B cell (primary cell): ENCODE measurements at regions not wholly inside any gene's neighbourhood (a gene's known extent, or its start where the extent isn't known, plus 50 kb on each side); places are given as distances from the start of the nearest gene placed in this dataset.

Experiments
- ATAC-seq: fragments of 200-7000 bp; cut with Tn5 transposase; one replicate; pipeline ENCODE4 v1.10.0; 2021; ENCODE audit warnings: low read depth, mild to moderate bottlenecking, moderate number of reproducible peaks, moderate library complexity
- CTCF ChIA-PET: fragments of 350-600 bp; sonication (Branson Sonifier 250); formaldehyde crosslinking; loops from one replicate; lab custom pipeline; 2021; ENCODE audit warnings: antibody characterized with exemption, inconsistent platforms; lab: Charles Lee
- POLR2A ChIA-PET: fragments of 350-600 bp; sonication (Branson Sonifier 250); formaldehyde crosslinking; loops from one replicate; lab custom pipeline; 2021; ENCODE audit warnings: antibody characterized with exemption; lab: Charles Lee
- DNase-seq: peaks from one replicate; pipeline ENCODE4 v3.0.0; 2013
- H2AFZ ChIP-seq: 2 replicates; pipeline ENCODE4 v1.6.1; 2012; ENCODE audit warnings: mild to moderate bottlenecking, low read depth, low read length; ENCODE audit not compliant: insufficient read depth, poor library complexity, severe bottlenecking
- H3K27ac ChIP-seq, 2 donors: 1 replicate in 1 of 2; 2 replicates in 1 of 2; pipeline ENCODE4 v1.5.1; 2012 to 2013; ENCODE audit warnings: low read length in 2 of 2, mild to moderate bottlenecking in 2 of 2, moderate library complexity in 1 of 2
- H3K27me3 ChIP-seq, 4 experiments: fragments of 200-600 bp in 1 of 4; sonication (generic) in 1 of 4; replicated peaks in 1 of 4; 1 replicate in 2 of 4; 2 replicates in 2 of 4; pipeline versions ENCODE4 v1.6.1 to v1.7.0; 2013 to 2016; ENCODE audit warnings: low read length in 3 of 4, mild to moderate bottlenecking in 2 of 4, mixed read lengths in 1 of 4, moderate library complexity in 1 of 4; ENCODE audit not compliant: insufficient read depth in 4 of 4, control insufficient read depth in 3 of 4; ENCODE audit errors: control extremely low read depth in 1 of 4
- H3K36me3 ChIP-seq, 2 experiments: replicated peaks in 1 of 2; 1 replicate in 1 of 2; 2 replicates in 1 of 2; pipeline versions ENCODE4 v1.6.1 to v1.7.1; 2013; ENCODE audit warnings: low read length in 1 of 2; ENCODE audit not compliant: insufficient read depth in 2 of 2, control insufficient read depth in 1 of 2; ENCODE audit errors: control extremely low read depth in 1 of 2, extremely low read depth in 1 of 2
- H3K4me1 ChIP-seq, 2 donors: fragments of 200-600 bp in 1 of 2; sonication (generic) in 1 of 2; 1 replicate in 1 of 2; 2 replicates in 1 of 2; pipeline versions ENCODE4 v1.5.1 to v1.6.1; 2013 to 2017; ENCODE audit warnings: low read length in 2 of 2; ENCODE audit not compliant: control insufficient read depth in 2 of 2, insufficient read depth in 2 of 2
- H3K4me2 ChIP-seq: replicated peaks from 2 replicates; pipeline ENCODE3; 2012; ENCODE audit warnings: mild to moderate bottlenecking, low read depth, low read length; ENCODE audit not compliant: poor library complexity, severe bottlenecking
- H3K4me3 ChIP-seq, 5 experiments: fragments of 200-600 bp in 1 of 5; sonication (generic) in 1 of 5; 1 replicate in 3 of 5; 2 replicates in 2 of 5; pipeline versions ENCODE4 v1.5.1 to v1.7.0; 2011 to 2016; ENCODE audit warnings: low read length in 4 of 5, mild to moderate bottlenecking in 4 of 5, low read depth in 2 of 5, control low read depth in 1 of 5, moderate library complexity in 1 of 5; ENCODE audit not compliant: insufficient read depth in 1 of 5; ENCODE audit errors: control extremely low read depth in 1 of 5, extremely low read depth in 1 of 5
- H3K79me2 ChIP-seq: fragments of 200-600 bp; sonication (generic); one replicate; pipeline ENCODE4 v1.6.0; 2016; ENCODE audit warnings: low read length; ENCODE audit not compliant: control insufficient read depth, insufficient read depth
- H3K9ac ChIP-seq: fragments of 200-600 bp; sonication (generic); 2 replicates; pipeline ENCODE4 v1.6.1; 2017; ENCODE audit warnings: mild to moderate bottlenecking, low read length, moderate library complexity
- H3K9me3 ChIP-seq, 3 donors: one replicate each; pipeline versions ENCODE4 v1.6.1 to v1.7.1; 2013; ENCODE audit warnings: low read length in 2 of 3; ENCODE audit not compliant: control insufficient read depth in 2 of 3, insufficient read depth in 1 of 3; ENCODE audit errors: control extremely low read depth in 1 of 3
- H4K20me1 ChIP-seq: 2 replicates; pipeline ENCODE4 v1.6.0; 2012; ENCODE audit warnings: mild to moderate bottlenecking, low read length; ENCODE audit not compliant: insufficient read depth, control insufficient read depth, poor library complexity, severe bottlenecking
- H3K27ac Mint-ChIP-seq: one replicate; pipeline ENCODE4 v1.8.0; 2021; ENCODE audit warnings: mixed read lengths
- H3K27me3 Mint-ChIP-seq: one replicate; pipeline ENCODE4 v1.8.0; 2021; ENCODE audit warnings: mixed read lengths
- H3K4me1 Mint-ChIP-seq: one replicate; pipeline ENCODE4 v1.8.0; 2021; ENCODE audit warnings: mixed read lengths
- H3K4me3 Mint-ChIP-seq: one replicate; pipeline ENCODE4 v1.8.0; 2021; ENCODE audit warnings: mixed read lengths
- H3K9me3 Mint-ChIP-seq: one replicate; pipeline ENCODE4 v1.8.0; 2022; ENCODE audit warnings: mixed read lengths; ENCODE audit not compliant: insufficient read depth
- EZH2 ChIP-seq: IDR thresholded peaks from 2 replicates; pipeline ENCODE4 v1.6.1; 2012; ENCODE audit warnings: borderline replicate concordance, low read depth, mild to moderate bottlenecking, moderate library complexity, low read length; ENCODE audit not compliant: insufficient read depth, poor library complexity, severe bottlenecking
- WGBS: methylation state at CpG from one replicate; pipeline ENCODE4 v1.1.5; 2013; ENCODE audit warnings: missing lambda C conversion rate; ENCODE audit not compliant: insufficient coverage; 5-methylcytosine and 5-hydroxymethylcytosine counted together
- intact Hi-C: fragments of 100-400 bp; cut with micrococcal nuclease; formaldehyde crosslinking; loops from one replicate; pipeline ENCODE4 v1.10.0; 2022
- TF ChIP-seq, protein P1 (sequence below): fragments of 200-600 bp; IDR thresholded peaks from one replicate; pipeline ENCODE4 v1.8.0; 2022; ENCODE audit warnings: antibody characterized with exemption, mild to moderate bottlenecking

GRCh38 chr21:38156200-38156599, 100.6 kb upstream of the KCNJ15 start:
- Histone ChIP-seq H3K9me3 (no peaks in the 10 kb centered on the region), H3K27me3 (peaks cover 0 to 3% (median 0%) of the 10 kb centered on the region in 4 experiments), H3K4me3 (no peak overlapping the region), H3K9ac (no peak overlapping the region), H3K4me2 (no peak overlapping the region), H2AFZ (no peak overlapping the region), H3K79me2 (no peaks in the 10 kb centered on the region), H4K20me1 (no peaks in the 10 kb centered on the region), H3K27ac (no peak overlapping the region), H3K36me3 (no peaks in the 10 kb centered on the region), H3K4me1 (no peaks in the 10 kb centered on the region)
- DNase-seq (no peak), ATAC-seq (no peak)
- ChIA-PET POLR2A (no interaction called here), CTCF (no interaction called here)
- intact Hi-C loops = loop anchor here (10.0 kb wide), 1 partner anchor 59 kb away; no protein-coding TSS in a partner anchor
- TF ChIP-seq EZH2 = no peak
- TF ChIP-seq, protein P1, sequence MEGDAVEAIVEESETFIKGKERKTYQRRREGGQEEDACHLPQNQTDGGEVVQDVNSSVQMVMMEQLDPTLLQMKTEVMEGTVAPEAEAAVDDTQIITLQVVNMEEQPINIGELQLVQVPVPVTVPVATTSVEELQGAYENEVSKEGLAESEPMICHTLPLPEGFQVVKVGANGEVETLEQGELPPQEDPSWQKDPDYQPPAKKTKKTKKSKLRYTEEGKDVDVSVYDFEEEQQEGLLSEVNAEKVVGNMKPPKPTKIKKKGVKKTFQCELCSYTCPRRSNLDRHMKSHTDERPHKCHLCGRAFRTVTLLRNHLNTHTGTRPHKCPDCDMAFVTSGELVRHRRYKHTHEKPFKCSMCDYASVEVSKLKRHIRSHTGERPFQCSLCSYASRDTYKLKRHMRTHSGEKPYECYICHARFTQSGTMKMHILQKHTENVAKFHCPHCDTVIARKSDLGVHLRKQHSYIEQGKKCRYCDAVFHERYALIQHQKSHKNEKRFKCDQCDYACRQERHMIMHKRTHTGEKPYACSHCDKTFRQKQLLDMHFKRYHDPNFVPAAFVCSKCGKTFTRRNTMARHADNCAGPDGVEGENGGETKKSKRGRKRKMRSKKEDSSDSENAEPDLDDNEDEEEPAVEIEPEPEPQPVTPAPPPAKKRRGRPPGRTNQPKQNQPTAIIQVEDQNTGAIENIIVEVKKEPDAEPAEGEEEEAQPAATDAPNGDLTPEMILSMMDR = no peak
- H3K27ac Mint-ChIP-seq = no peak overlapping the region
- no peak overlapping the region for H3K4me3 Mint-ChIP-seq
- H3K4me1 Mint-ChIP-seq = no peaks in the 10 kb centered on the region
- H3K9me3 Mint-ChIP-seq = no peaks in the 10 kb centered on the region
- WGBS = 80% methylated on average over 1 of the region's 2 CpGs
- peaks cover 11% of the 10 kb centered on the region for H3K27me3 Mint-ChIP-seq

GRCh38 chr21:38159355-38159754, 97.4 kb upstream of the KCNJ15 start:
- no peak for TF ChIP-seq EZH2
- TF ChIP-seq, protein P1 = peak; percentile 69
- no peak overlapping the region for H3K4me2 ChIP-seq
- no peaks in the 10 kb centered on the region for H4K20me1 ChIP-seq
- no peaks in the 10 kb centered on the region for H3K79me2 ChIP-seq
- no peak overlapping the region for H2AFZ ChIP-seq
- no peak overlapping the region for H3K9ac ChIP-seq
- H3K4me1 ChIP-seq = no peaks in the 10 kb centered on the region
- no peaks in the 10 kb centered on the region for H3K9me3 ChIP-seq
- H3K4me3 ChIP-seq = no peak overlapping the region
- ATAC-seq (no peak), DNase-seq (peak; percentile 31)
- intact Hi-C loops = loop anchor here (10.0 kb wide), 1 partner anchor 55 kb away; no protein-coding TSS in a partner anchor
- Mint-ChIP-seq H3K4me1 (no peaks in the 10 kb centered on the region), H3K4me3 (no peak overlapping the region), H3K9me3 (no peaks in the 10 kb centered on the region), H3K27ac (no peak overlapping the region), H3K27me3 (peaks cover 12% of the 10 kb centered on the region)
- ChIA-PET POLR2A (no interaction called here), CTCF (interaction anchor here (0.8 kb wide), 1 partner anchor 12 kb away, joined by 4 read pairs; no protein-coding TSS in a partner anchor)
- peaks cover 0 to 3% (median 0%) of the 10 kb centered on the region in 4 experiments for H3K27me3 ChIP-seq
- H3K36me3 ChIP-seq = no peaks in the 10 kb centered on the region
- no peak overlapping the region for H3K27ac ChIP-seq
- whole genome bisulfite sequencing = 15% methylated on average over 3 of the region's 3 CpGs
